NOMO-1 treated with DMSO at 0.1 percent for 48 hours (cell line): ENCODE measurements at regions not wholly inside any gene's neighbourhood (a gene's known extent, or its start where the extent isn't known, plus 50 kb on each side); places are given as distances from the start of the nearest gene placed in this dataset.
"Not testable (repeated sequence)": the region's sequence is repeated elsewhere in the genome, so short reads cannot be mapped to it uniquely, and the experiment has no call there.

Experiments used
- DNase-seq: peaks from one replicate; lab custom pipeline; 2025; ENCODE audit not compliant: unreplicated experiment; lab: John Stamatoyannopoulos, UW

DNA sequence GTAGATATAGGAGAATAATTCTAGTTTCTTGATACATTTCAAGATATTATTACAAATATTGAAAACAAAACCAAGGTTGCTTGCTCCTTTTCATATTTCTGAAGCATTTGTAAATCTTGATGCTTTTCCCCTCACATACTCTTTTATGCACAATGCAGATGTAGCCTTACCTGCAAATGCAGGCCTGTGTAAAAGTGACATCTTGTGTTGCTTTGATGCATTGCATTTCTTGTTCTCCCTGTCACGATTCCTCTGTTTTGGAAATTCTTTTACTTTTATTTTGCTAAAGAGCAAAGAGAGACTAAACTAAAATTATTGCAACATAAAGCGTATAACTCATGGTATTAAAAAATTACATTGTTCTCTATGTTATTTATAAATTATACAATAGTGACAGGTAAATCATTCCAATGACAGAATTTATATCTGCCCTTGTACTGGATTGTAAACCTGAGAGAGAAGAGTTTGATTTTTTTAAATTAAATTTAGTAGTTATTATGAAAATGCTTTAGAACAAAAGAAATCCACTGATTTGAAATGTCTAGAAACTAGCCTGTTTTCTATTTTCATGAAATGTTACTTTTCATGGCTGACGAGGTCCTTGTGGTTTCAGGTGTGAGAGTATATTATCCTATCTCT lies 970.0 kb downstream of the MAT2B start:
- peak; percentile 19 for DNase-seq

DNA sequence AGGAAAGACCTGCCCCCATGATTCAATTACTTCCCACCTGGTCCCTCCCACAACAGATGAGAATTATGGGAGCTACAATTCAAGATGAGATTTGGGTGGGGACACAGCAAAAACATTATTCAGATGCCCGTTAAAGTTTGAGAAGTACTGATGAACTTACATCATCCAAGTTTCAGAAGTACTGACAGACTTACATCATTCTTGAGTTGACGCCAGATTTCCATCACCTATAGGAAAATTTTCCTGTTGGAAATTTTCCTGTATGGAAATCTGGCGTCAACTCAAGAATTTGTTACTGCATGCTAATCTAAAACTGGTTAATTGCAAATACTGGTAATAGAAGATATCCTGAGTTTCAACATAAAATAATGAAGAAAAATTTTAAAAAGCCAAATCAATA lies 975.9 kb downstream of the MAT2B start:
- DNase-seq = no peak

DNA sequence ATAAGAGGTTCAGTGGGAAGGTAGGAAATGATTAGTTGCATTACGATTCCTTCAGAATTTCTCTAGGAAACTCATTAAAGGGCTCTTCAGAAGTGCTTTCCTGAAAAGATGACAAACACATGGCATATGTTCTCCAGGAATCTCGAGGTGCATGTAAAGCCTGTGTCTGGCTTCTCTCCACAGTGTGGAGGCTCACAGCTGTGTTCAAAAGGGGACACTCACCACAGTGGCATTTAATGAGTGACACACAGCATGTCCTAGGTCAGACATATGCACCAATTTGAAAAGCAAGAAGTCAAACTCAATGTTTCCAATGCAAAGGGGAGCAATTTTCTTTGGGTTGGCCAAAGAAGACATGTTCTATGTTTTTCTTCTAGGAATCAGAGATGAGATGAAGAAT lies 976.9 kb downstream of the MAT2B start:
- no peak for DNase-seq

GRCh38 chr5:164484948-164485347 lies 979.5 kb downstream of the MAT2B start:
- no peak for DNase-seq

GRCh38 chr5:164487939-164488338 lies 982.5 kb downstream of the MAT2B start:
- DNase-seq = no peak

- DNase-seq = no peak
Measured at GRCh38 chr5:164497311-164498064, 992.1 kb downstream of the MAT2B start.

- DNase-seq = no peak
Measured at GRCh38 chr5:164498438-164498837, 993.0 kb downstream of the MAT2B start.

GRCh38 chr5:164500856-164501255 lies 995.4 kb downstream of the MAT2B start:
- no peak for DNase-seq

- no peak for DNase-seq
Measured at GRCh38 chr5:164501344-164501743, 995.9 kb downstream of the MAT2B start.

DNA sequence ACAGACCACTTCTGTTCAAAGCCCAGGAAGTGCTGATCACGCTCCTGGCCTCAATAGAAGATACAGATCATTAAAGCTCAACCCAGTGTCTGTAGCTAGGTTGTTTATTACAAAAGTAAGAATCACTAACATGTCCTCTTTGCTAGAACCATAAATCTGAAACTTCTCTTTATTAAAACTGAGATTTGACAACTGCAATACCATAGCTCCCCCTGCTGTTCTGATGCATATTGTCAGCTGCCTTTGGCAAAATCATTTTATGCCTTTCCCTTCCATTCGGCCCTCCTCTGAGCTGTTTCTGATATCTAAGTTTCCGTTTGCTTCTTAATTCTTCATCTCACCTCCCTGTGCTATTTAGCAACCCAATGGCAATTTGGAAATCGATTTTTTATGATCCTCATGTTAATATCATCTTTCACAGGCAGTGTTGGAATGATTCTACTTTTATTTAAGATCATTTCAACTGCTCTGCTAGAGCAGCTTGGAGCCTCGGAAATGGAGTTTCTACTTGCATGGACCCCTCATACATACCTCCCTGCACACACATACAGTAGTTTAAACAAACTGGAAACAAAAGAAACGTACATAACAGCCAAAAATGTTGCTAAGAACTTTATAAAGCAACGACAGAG lies 998.8 kb downstream of the MAT2B start:
- peak; percentile 79 for DNase-seq

DNA sequence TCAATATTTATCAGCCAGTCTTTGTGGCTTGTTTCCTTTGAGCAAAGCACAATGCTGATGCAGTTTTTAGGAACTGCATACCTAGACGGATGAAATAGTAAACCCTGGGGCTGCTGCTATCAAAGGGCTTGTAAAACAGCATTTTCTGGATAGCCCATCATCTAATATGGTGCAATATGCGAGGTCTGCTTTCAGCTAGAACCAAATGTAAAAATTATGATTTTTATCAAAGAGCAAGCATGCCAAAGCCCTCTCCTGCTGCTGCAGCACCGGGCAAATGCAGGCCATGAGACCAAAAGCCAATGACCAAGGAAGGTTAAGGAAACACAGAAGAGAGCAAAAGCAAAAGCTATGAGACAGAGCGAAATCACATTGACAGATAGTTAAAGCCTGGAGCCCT lies 1000.4 kb downstream of the MAT2B start:
- no peak for DNase-seq

DNA sequence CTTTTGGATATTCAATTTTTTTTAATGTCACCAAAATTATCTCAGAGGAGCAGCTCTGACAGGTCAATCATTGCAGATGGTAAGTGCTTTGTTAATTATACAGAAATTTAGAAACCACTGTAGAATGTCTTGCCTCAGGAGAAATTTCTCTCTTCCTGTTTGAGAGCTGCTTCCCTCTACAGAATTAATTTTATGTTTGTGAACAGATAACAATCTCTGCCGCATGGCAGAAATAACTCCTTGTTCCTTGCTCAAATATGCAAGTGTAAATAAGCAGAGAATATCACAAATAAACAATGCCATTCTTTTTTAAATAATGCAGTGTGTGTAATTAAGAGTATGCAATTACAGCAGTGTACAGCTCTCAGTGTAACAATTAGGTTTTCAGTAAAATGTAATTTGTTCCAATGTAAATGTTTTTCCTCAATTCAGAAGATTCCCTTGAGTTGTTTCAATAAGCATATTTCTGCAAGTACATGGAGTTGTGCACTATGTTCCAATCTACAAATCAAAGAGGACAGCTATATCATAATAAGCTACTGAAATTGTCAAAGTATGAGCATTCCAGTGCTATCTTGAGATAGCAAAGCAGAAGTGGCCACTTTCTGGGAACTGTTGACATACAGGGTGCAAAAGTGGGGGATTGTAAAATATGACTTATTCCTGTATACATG lies 1012.8 kb downstream of the MAT2B start:
- DNase-seq = peak; percentile 60

GRCh38 chr5:164518741-164519080 lies 1013.3 kb downstream of the MAT2B start:
- DNase-seq = no peak

- DNase-seq = no peak
Measured at GRCh38 chr5:164532235-164532900, 1026.9 kb downstream of the MAT2B start.

DNA sequence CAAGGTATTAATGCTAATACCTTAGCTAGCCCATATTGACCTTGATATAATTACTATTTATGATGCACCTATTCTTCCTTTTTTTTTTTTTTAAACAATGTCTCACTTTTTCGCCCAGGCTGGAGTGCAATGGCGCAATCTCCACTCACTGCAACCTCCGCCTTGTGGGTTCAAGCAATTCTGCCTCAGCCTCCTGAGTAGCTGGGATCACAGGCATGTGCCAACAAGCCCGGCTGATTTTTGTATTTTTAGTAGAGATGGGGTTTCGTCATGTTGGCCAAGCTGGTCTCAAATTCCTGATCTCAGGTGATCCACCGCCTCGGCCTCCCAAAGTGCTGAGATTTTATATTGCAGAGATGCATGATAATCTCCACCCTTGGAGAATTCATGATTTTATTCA lies 1028.0 kb downstream of the MAT2B start:
- DNase-seq = not testable (repeated sequence)

GRCh38 chr5:164540174-164540573 lies 1034.8 kb downstream of the MAT2B start:
- no peak for DNase-seq

GRCh38 chr5:164545507-164545906 lies 1040.1 kb downstream of the MAT2B start:
- no peak for DNase-seq

DNA sequence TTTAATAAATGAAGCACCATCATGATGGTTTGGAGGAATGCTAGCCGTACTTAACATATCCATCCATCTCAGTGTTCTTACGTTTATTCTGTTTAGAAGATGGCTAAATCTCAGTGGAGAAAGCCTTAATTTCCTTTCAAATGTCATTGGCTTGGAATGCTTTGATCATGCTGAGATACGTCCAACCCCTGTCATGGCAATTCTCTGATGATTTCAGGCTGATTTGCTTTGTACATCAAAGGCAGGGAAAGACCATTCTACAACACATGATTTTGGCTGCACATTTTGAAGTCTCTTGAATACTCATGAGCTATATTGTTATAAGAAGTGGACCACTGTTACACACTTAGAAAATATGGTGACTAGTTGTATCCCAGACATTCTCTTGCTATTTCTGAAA lies 1048.4 kb downstream of the MAT2B start:
- DNase-seq = no peak

GRCh38 chr5:164555809-164556208 lies 1050.4 kb downstream of the MAT2B start:
- DNase-seq = no peak

DNA sequence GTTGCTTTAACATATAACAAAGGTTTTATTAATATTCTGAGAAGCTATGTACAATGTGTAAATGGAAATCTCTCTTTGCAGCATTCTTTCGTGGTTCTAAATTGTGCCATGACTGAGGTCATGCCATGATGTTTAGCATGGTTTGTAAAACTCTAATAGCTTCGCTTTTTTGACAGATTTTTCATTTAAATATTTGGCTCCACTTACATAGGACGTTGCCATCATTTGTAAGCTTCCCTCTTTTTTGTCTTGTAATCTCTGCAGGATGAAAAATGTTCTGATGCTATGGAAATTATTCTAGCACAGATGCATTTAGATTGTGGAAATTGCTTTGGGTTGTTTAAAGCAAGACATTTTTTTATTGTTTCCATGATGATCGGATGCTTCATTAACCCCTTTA lies 1054.8 kb downstream of the MAT2B start:
- DNase-seq = no peak
